Spleen (tissue), 11 donors: ENCODE measurements at regions not wholly inside any gene's neighbourhood (a gene's known extent, or its start where the extent isn't known, plus 50 kb on each side); places are given as distances from the start of the nearest gene placed in this dataset.

Experiments
- DNase-seq: peaks from one replicate; pipeline ENCODE4 v3.0.0-alpha.2; 2020
- H3K27ac ChIP-seq, 8 donors: fragments of 200-600 bp; sonication (generic) in 7 of 8; 1 replicate in 4 of 8; 2 replicates in 4 of 8; pipeline versions ENCODE4 v1.5.0 to v1.8.0; 2016 to 2021; ENCODE audit warnings: inconsistent platforms in 4 of 8, mild to moderate bottlenecking in 4 of 8, moderate library complexity in 1 of 8
- H3K27me3 ChIP-seq, 7 donors: fragments of 200-600 bp; sonication (generic) in 6 of 7; replicated peaks in 1 of 7; 1 replicate in 4 of 7; 2 replicates in 3 of 7; pipeline versions ENCODE4 v1.5.0 to v1.8.0; 2016 to 2021; ENCODE audit warnings: inconsistent platforms in 3 of 7, mild to moderate bottlenecking in 1 of 7
- H3K36me3 ChIP-seq, 6 donors: fragments of 200-600 bp; sonication (generic) in 5 of 6; 1 replicate in 4 of 6; 2 replicates in 2 of 6; pipeline versions ENCODE4 v1.5.0 to v1.8.0; 2016 to 2021; ENCODE audit warnings: inconsistent platforms in 2 of 6
- H3K4me1 ChIP-seq, 6 donors: fragments of 200-600 bp; sonication (generic) in 5 of 6; 1 replicate in 3 of 6; 2 replicates in 3 of 6; pipeline versions ENCODE4 v1.5.0 to v1.8.0; 2016 to 2021; ENCODE audit warnings: inconsistent platforms in 3 of 6
- H3K4me3 ChIP-seq, 8 donors: fragments of 200-600 bp; sonication (generic) in 7 of 8; 1 replicate in 4 of 8; 2 replicates in 4 of 8; pipeline versions ENCODE4 v1.5.0 to v1.8.0; 2016 to 2021; ENCODE audit warnings: inconsistent platforms in 4 of 8, mild to moderate bottlenecking in 4 of 8, moderate library complexity in 2 of 8
- H3K9me3 ChIP-seq, 8 donors: fragments of 200-600 bp; sonication (generic) in 7 of 8; 1 replicate in 4 of 8; 2 replicates in 4 of 8; pipeline versions ENCODE4 v1.5.0 to v1.8.0; 2016 to 2021; ENCODE audit warnings: inconsistent platforms in 4 of 8
- POLR2A ChIP-seq, 3 donors: fragments of 450-650 bp; IDR thresholded peaks; one replicate each; pipeline ENCODE4 v1.5.1; 2017; ENCODE audit warnings: antibody characterized with exemption in 3 of 3, mild to moderate bottlenecking in 1 of 3
- POLR2AphosphoS5 ChIP-seq, 3 donors: sonication (generic); formaldehyde crosslinking; IDR thresholded peaks; one replicate each; pipeline ENCODE4 v1.5.1; 2017; ENCODE audit warnings: antibody characterized with exemption in 3 of 3
- WGBS, 5 donors: extraction: QIAGEN DNeasy Blood & Tissue Kit in 3 of 5; methylation state at CpG; one replicate each; pipeline versions ENCODE4 v1.1.5 to v1.1.7; 2013 to 2018; 5-methylcytosine and 5-hydroxymethylcytosine counted together
- intact Hi-C: fragments of 100-400 bp; cut with DNase I; formaldehyde crosslinking; loops from one replicate; pipeline ENCODE4 v1.15.0; 2023; ENCODE audit warnings: low total_unique reads
- TF ChIP-seq, protein P1 (sequence below), 11 experiments: fragments of 200-600 bp in 7 of 11; fragments of 450-650 bp in 4 of 11; sonication (generic) in 4 of 11; IDR thresholded peaks in 8 of 11; conservative IDR thresholded peaks in 3 of 11; 1 replicate in 7 of 11; 2 replicates in 4 of 11; pipeline versions ENCODE4 v1.4.0 to v1.8.0; 2016 to 2021; ENCODE audit warnings: antibody characterized with exemption in 11 of 11, inconsistent platforms in 4 of 11, mild to moderate bottlenecking in 1 of 11
- donor health status: healthy with polysubstance abuse.
- donor health status: DM: no; HTN: no; CAD: no; lungs with moderate emphysema.
- donor health status: DM: no; HTN: no; CAD: no.
- donor health status: Bipolar disorder and iron deficiency.
- donor health status: healthy.
- donor health status: DM: no; HTN: no; CAD: no.
- donor health status: DM: yes; HTN: yes; CAD: no.

- 84 to 92% (median 85%) methylated on average over 9 of the region's 9 CpGs for WGBS, 5 donors
- TF ChIP-seq, protein P1, sequence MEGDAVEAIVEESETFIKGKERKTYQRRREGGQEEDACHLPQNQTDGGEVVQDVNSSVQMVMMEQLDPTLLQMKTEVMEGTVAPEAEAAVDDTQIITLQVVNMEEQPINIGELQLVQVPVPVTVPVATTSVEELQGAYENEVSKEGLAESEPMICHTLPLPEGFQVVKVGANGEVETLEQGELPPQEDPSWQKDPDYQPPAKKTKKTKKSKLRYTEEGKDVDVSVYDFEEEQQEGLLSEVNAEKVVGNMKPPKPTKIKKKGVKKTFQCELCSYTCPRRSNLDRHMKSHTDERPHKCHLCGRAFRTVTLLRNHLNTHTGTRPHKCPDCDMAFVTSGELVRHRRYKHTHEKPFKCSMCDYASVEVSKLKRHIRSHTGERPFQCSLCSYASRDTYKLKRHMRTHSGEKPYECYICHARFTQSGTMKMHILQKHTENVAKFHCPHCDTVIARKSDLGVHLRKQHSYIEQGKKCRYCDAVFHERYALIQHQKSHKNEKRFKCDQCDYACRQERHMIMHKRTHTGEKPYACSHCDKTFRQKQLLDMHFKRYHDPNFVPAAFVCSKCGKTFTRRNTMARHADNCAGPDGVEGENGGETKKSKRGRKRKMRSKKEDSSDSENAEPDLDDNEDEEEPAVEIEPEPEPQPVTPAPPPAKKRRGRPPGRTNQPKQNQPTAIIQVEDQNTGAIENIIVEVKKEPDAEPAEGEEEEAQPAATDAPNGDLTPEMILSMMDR (IDR thresholded peaks at IDR 0.05 in 8 of 11, conservative IDR thresholded peaks at IDR 0.05 in 3 of 11): no peak
- TF ChIP-seq POLR2A (IDR thresholded peaks at IDR 0.05) (no peak), POLR2AphosphoS5 (IDR thresholded peaks at IDR 0.05) (no peak)
- no peak overlapping the region for H3K4me3 ChIP-seq
- H3K9me3 ChIP-seq: no peaks in the 10 kb centered on the region
- DNase-seq: no peak
- H3K27me3 ChIP-seq: peaks cover 0 to 3% (median 0%) of the 10 kb centered on the region in 7 donors
- H3K27ac ChIP-seq: no peak overlapping the region
- intact Hi-C loops: no loop called here
- no peaks in the 10 kb centered on the region for H3K36me3 ChIP-seq
- H3K4me1 ChIP-seq: no peaks in the 10 kb centered on the region
Observed at GRCh38 chr16:75806487-75806886, 80.2 kb upstream of the CPHXL start.

DNA sequence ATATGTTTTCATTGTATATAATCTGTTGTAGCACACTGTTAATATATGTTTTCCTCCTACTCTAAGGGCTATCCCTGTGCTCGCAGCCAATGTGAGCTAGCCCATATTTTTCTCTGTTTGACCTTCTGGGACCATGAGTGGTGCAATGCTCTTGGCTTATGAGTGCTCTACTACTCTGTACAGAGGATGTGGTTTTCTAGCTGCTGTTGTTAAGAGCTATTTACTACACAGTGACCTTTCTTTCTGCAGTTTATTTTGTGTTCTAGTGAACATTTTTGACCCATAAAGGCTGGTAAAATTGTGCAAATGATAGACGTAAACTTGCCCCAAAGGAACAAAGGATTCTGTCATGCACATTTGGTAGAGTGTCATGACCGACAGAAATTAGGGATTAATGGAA is 84.1 kb upstream of the CPHXL start:
- Histone ChIP-seq H3K4me3 (no peak overlapping the region), H3K36me3 (no peaks in the 10 kb centered on the region), H3K9me3 (no peaks in the 10 kb centered on the region), H3K4me1 (no peaks in the 10 kb centered on the region), H3K27me3 (peaks cover 0 to 3% (median 0%) of the 10 kb centered on the region in 7 donors), H3K27ac (no peak overlapping the region)
- intact Hi-C loops: no loop called here
- WGBS, 5 donors: 65 to 75% (median 67%) methylated on average over 3 of the region's 3 CpGs
- DNase-seq: no peak
- TF ChIP-seq, protein P1 (IDR thresholded peaks at IDR 0.05 in 8 of 11, conservative IDR thresholded peaks at IDR 0.05 in 3 of 11): no peak
- no peak for TF ChIP-seq POLR2A (IDR thresholded peaks at IDR 0.05)
- TF ChIP-seq POLR2AphosphoS5 (IDR thresholded peaks at IDR 0.05): no peak

DNA sequence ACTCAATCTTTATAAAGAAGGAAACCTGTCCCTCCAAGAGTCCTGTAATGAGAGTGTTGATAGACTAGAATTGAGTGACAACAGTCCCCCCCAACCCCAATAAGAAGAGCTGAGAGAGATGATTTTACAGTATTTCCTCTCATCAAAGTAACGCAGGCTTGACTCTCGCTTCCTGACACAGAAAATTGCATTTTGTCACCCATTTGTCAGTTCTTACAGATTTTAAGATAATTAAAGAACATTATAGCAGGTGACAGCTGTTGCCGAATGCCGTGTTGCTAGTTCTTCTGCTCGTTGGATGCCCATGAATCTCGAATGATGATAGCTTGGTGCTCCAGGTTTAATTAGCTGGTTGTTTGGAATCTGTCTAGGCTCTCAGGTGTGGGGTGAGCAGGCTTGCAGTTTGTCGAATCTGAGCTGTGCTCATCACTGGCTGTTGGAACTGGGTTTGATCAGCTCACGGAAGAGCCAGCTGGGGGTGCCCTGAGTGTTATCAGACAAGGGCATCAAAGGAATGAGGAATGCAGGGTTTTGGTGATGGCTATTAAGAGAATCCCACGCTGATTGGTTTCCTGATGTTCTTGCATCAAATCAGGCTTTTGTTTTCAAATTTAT is 84.8 kb upstream of the CPHXL start:
- no peak for DNase-seq
- WGBS, 5 donors: 65 to 81% (median 69%) methylated on average over 9 of the region's 9 CpGs
- no peaks in the 10 kb centered on the region for H3K4me1 ChIP-seq
- H3K9me3 ChIP-seq: no peaks in the 10 kb centered on the region
- no peaks in the 10 kb centered on the region for H3K36me3 ChIP-seq
- H3K4me3 ChIP-seq: no peak overlapping the region
- intact Hi-C loops: no loop called here
- TF ChIP-seq, protein P1 (IDR thresholded peaks at IDR 0.05 in 8 of 11, conservative IDR thresholded peaks at IDR 0.05 in 3 of 11): no peak
- TF ChIP-seq POLR2AphosphoS5 (IDR thresholded peaks at IDR 0.05) (no peak), POLR2A (IDR thresholded peaks at IDR 0.05) (no peak)
- H3K27ac ChIP-seq: peak overlapping the region in 1 of 8 donors; percentile 17
- H3K27me3 ChIP-seq: peaks cover 0 to 3% (median 0%) of the 10 kb centered on the region in 7 donors

GRCh38 chr16:75818491-75818890 is 92.2 kb upstream of the CPHXL start:
- 66 to 81% (median 77%) methylated on average over 2 of the region's 2 CpGs for WGBS, 5 donors
- peaks cover 0 to 3% (median 0%) of the 10 kb centered on the region in 7 donors for H3K27me3 ChIP-seq
- no peak for DNase-seq
- TF ChIP-seq POLR2AphosphoS5 (IDR thresholded peaks at IDR 0.05) (no peak), POLR2A (IDR thresholded peaks at IDR 0.05) (no peak)
- TF ChIP-seq, protein P1 (IDR thresholded peaks at IDR 0.05 in 8 of 11, conservative IDR thresholded peaks at IDR 0.05 in 3 of 11): no peak
- no peak overlapping the region for H3K27ac ChIP-seq
- no peak overlapping the region for H3K4me3 ChIP-seq
- intact Hi-C loops: no loop called here
- no peaks in the 10 kb centered on the region for H3K36me3 ChIP-seq
- no peaks in the 10 kb centered on the region for H3K9me3 ChIP-seq
- no peaks in the 10 kb centered on the region for H3K4me1 ChIP-seq
